ENCODE measurements at regions not wholly inside any gene's neighbourhood (a gene's known extent, or its start where the extent isn't known, plus 50 kb on each side); places are given as distances from the start of the nearest gene placed in this dataset.

DNA sequence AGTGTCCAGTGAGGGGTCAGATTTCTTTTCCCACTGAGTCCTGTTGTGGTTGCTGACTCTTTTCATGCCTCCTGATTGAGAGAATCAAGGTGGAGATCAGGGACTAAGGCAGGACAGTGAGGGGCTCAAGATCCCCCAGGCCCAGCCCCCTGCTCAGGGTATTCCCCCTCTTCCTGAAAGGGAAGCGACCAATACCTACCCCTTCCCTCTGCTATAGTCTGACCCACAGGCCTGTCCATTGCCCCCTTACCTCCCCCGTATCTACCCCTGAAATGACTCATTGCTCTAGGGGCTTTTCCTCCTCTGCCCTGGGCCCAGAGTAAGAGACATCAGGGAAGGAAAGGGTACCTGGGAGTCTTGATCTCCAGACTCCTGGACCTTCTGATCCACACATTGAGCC is 1320.5 kb downstream of the UQCRFS1 start (continued):
- TF ChIP-seq RELA (IDR thresholded peaks at IDR 0.05; ENCODE audit: borderline replicate concordance, partially characterized antibody): no peak
- no peak for TF ChIP-seq HDAC2 (IDR thresholded peaks at IDR 0.05)
- TF ChIP-seq, protein P1, sequence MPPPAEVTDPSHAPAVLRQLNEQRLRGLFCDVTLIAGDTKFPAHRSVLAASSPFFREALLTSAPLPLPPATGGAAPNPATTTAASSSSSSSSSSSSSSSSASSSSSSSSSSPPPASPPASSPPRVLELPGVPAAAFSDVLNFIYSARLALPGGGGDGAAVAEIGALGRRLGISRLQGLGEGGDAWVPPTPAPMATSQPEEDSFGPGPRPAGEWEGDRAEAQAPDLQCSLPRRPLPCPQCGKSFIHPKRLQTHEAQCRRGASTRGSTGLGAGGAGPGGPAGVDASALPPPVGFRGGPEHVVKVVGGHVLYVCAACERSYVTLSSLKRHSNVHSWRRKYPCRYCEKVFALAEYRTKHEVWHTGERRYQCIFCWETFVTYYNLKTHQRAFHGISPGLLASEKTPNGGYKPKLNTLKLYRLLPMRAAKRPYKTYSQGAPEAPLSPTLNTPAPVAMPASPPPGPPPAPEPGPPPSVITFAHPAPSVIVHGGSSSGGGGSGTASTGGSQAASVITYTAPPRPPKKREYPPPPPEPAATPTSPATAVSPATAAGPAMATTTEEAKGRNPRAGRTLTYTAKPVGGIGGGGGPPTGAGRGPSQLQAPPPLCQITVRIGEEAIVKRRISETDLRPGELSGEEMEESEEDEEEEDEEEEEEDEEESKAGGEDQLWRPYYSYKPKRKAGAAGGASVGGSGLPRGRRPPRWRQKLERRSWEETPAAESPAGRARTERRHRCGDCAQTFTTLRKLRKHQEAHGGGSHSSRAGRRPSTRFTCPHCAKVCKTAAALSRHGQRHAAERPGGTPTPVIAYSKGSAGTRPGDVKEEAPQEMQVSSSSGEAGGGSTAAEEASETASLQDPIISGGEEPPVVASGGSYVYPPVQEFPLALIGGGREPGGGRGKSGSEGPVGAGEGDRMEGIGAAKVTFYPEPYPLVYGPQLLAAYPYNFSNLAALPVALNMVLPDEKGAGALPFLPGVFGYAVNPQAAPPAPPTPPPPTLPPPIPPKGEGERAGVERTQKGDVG (CRISPR knock-in tag; IDR thresholded peaks at IDR 0.05): no peak
- no peak for TF ChIP-seq MXI1 (IDR thresholded peaks at IDR 0.05; ENCODE audit: low read depth, low read length)
- TF ChIP-seq SPI1 (IDR thresholded peaks at IDR 0.05; ENCODE audit: borderline replicate concordance, insufficient read depth, low read depth, low read length): no peak
- TF ChIP-seq STAT3 (IDR thresholded peaks at IDR 0.05; ENCODE audit: low read depth, low read length): no peak
- no peak for TF ChIP-seq RBBP5 (conservative IDR thresholded peaks at IDR 0.05)
- no peak for TF ChIP-seq JUNB (IDR thresholded peaks at IDR 0.05)
- no peak for TF ChIP-seq ZNF622 (IDR thresholded peaks at IDR 0.05)
- TF ChIP-seq, protein P2, sequence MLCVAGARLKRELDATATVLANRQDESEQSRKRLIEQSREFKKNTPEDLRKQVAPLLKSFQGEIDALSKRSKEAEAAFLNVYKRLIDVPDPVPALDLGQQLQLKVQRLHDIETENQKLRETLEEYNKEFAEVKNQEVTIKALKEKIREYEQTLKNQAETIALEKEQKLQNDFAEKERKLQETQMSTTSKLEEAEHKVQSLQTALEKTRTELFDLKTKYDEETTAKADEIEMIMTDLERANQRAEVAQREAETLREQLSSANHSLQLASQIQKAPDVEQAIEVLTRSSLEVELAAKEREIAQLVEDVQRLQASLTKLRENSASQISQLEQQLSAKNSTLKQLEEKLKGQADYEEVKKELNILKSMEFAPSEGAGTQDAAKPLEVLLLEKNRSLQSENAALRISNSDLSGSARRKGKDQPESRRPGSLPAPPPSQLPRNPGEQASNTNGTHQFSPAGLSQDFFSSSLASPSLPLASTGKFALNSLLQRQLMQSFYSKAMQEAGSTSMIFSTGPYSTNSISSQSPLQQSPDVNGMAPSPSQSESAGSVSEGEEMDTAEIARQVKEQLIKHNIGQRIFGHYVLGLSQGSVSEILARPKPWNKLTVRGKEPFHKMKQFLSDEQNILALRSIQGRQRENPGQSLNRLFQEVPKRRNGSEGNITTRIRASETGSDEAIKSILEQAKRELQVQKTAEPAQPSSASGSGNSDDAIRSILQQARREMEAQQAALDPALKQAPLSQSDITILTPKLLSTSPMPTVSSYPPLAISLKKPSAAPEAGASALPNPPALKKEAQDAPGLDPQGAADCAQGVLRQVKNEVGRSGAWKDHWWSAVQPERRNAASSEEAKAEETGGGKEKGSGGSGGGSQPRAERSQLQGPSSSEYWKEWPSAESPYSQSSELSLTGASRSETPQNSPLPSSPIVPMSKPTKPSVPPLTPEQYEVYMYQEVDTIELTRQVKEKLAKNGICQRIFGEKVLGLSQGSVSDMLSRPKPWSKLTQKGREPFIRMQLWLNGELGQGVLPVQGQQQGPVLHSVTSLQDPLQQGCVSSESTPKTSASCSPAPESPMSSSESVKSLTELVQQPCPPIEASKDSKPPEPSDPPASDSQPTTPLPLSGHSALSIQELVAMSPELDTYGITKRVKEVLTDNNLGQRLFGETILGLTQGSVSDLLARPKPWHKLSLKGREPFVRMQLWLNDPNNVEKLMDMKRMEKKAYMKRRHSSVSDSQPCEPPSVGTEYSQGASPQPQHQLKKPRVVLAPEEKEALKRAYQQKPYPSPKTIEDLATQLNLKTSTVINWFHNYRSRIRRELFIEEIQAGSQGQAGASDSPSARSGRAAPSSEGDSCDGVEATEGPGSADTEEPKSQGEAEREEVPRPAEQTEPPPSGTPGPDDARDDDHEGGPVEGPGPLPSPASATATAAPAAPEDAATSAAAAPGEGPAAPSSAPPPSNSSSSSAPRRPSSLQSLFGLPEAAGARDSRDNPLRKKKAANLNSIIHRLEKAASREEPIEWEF (IDR thresholded peaks at IDR 0.05; ENCODE audit: insufficient replicate concordance, low read depth, low read length): no peak
- no peak for TF ChIP-seq KAT2A (conservative IDR thresholded peaks at IDR 0.05; ENCODE audit: control insufficient read depth, low read depth, low read length)
- TF ChIP-seq, protein P3, sequence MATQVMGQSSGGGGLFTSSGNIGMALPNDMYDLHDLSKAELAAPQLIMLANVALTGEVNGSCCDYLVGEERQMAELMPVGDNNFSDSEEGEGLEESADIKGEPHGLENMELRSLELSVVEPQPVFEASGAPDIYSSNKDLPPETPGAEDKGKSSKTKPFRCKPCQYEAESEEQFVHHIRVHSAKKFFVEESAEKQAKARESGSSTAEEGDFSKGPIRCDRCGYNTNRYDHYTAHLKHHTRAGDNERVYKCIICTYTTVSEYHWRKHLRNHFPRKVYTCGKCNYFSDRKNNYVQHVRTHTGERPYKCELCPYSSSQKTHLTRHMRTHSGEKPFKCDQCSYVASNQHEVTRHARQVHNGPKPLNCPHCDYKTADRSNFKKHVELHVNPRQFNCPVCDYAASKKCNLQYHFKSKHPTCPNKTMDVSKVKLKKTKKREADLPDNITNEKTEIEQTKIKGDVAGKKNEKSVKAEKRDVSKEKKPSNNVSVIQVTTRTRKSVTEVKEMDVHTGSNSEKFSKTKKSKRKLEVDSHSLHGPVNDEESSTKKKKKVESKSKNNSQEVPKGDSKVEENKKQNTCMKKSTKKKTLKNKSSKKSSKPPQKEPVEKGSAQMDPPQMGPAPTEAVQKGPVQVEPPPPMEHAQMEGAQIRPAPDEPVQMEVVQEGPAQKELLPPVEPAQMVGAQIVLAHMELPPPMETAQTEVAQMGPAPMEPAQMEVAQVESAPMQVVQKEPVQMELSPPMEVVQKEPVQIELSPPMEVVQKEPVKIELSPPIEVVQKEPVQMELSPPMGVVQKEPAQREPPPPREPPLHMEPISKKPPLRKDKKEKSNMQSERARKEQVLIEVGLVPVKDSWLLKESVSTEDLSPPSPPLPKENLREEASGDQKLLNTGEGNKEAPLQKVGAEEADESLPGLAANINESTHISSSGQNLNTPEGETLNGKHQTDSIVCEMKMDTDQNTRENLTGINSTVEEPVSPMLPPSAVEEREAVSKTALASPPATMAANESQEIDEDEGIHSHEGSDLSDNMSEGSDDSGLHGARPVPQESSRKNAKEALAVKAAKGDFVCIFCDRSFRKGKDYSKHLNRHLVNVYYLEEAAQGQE (IDR thresholded peaks at IDR 0.05; ENCODE audit: low read depth, low read length): no peak
- no peak for TF ChIP-seq TCF12 (IDR thresholded peaks at IDR 0.05; ENCODE audit: low read depth, low read length)
